OCI-LY7 (cell line): ENCODE measurements at regions not wholly inside any gene's neighbourhood (a gene's known extent, or its start where the extent isn't known, plus 50 kb on each side); places are given as distances from the start of the nearest gene placed in this dataset.

Experiments used
- BruUV-seq: library from RNA; stranded (reverse); fragments of 400-500 nt; replicated peaks from 2 replicates; lab custom pipeline; 2021; lab: Mats Ljungman, UMichigan
- CTCF ChIA-PET: fragments of 300-600 bp; sonication (Branson Sonifier 250); formaldehyde crosslinking; loops from one replicate; lab custom pipeline; 2022; ENCODE audit warnings: antibody characterized with exemption; ENCODE audit not compliant: unreplicated experiment; lab: Charles Lee
- POLR2A ChIA-PET: fragments of 300-600 bp; sonication (Branson Sonifier 250); formaldehyde crosslinking; loops from one replicate; lab custom pipeline; 2022; ENCODE audit warnings: antibody characterized with exemption; lab: Charles Lee
- DNase-seq: peaks from one replicate; pipeline ENCODE4 v3.0.0-alpha.2; 2015; ENCODE audit warnings: low spot score
- H2AFZ ChIP-seq: fragments of 200-600 bp; sonication (generic), shearing (Covaris generic); 2 replicates; pipeline ENCODE4 v1.6.1; 2014; ENCODE audit warnings: mild to moderate bottlenecking, antibody characterized with exemption, low read length, moderate library complexity
- H3K27ac ChIP-seq: fragments of 200-600 bp; sonication (generic); 2 replicates; pipeline ENCODE4 v1.5.1; 2014; ENCODE audit warnings: mixed run types, low read depth, mild to moderate bottlenecking, moderate library complexity, low read length, inconsistent platforms; ENCODE audit not compliant: poor library complexity, severe bottlenecking
- H3K36me3 ChIP-seq: fragments of 200-600 bp; sonication (generic); 2 replicates; pipeline ENCODE4 v1.6.1; 2014; ENCODE audit warnings: mild to moderate bottlenecking, antibody characterized with exemption, low read length, moderate library complexity, mixed read lengths; ENCODE audit not compliant: insufficient read depth
- H3K4me1 ChIP-seq: fragments of 200-600 bp; sonication (generic); 2 replicates; pipeline ENCODE4 v1.5.1; 2014; ENCODE audit warnings: mild to moderate bottlenecking, low read length; ENCODE audit not compliant: insufficient read depth, poor library complexity, severe bottlenecking
- H3K4me2 ChIP-seq: fragments of 200-600 bp; sonication (generic); 2 replicates; pipeline ENCODE4 v1.6.1; 2014; ENCODE audit warnings: mild to moderate bottlenecking, low read length
- H3K4me3 ChIP-seq: fragments of 200-600 bp; sonication (generic); 2 replicates; pipeline ENCODE4 v1.5.1; 2014; ENCODE audit warnings: mild to moderate bottlenecking, low read depth, low read length; ENCODE audit not compliant: poor library complexity, severe bottlenecking
- H3K79me2 ChIP-seq: fragments of 200-600 bp; sonication (generic); 2 replicates; pipeline ENCODE4 v1.6.1; 2016; ENCODE audit warnings: low read depth, mild to moderate bottlenecking, low read length, moderate library complexity, mixed read lengths; ENCODE audit not compliant: insufficient read depth
- H3K9me2 ChIP-seq: fragments of 200-600 bp; sonication (generic); 2 replicates; pipeline ENCODE4 v1.6.1; 2016; ENCODE audit warnings: mild to moderate bottlenecking, low read length, mixed read lengths; ENCODE audit not compliant: insufficient read depth
- H3K9me3 ChIP-seq: fragments of 200-600 bp; sonication (generic); 2 replicates; pipeline ENCODE4 v1.6.1; 2014; ENCODE audit warnings: mild to moderate bottlenecking, mixed run types, low read length, mixed read lengths
- H4K20me1 ChIP-seq: fragments of 200-600 bp; sonication (generic); 2 replicates; pipeline ENCODE4 v1.6.1; 2014; ENCODE audit warnings: mild to moderate bottlenecking, antibody characterized with exemption, low read length, moderate library complexity, mixed read lengths; ENCODE audit not compliant: insufficient read depth
- EZH2phosphoT487 ChIP-seq: fragments of 200-600 bp; sonication (generic); IDR thresholded peaks from 2 replicates; pipeline ENCODE4 v1.6.1; 2018; ENCODE audit warnings: low read depth, borderline replicate concordance, mild to moderate bottlenecking, mixed run types, antibody characterized with exemption, low read length, moderate library complexity, mixed read lengths
- intact Hi-C: fragments of 100-400 bp; cut with micrococcal nuclease; formaldehyde crosslinking; loops from one replicate; pipeline ENCODE4 v1.10.0; 2022; ENCODE audit not compliant: unreplicated experiment
- TF ChIP-seq, protein P1 (sequence below): fragments of 200-600 bp; sonication (generic); conservative IDR thresholded peaks from 2 replicates; pipeline ENCODE4 v1.5.1; 2014; ENCODE audit warnings: mild to moderate bottlenecking, antibody characterized with exemption, low read length, moderate library complexity, mixed read lengths

DNA sequence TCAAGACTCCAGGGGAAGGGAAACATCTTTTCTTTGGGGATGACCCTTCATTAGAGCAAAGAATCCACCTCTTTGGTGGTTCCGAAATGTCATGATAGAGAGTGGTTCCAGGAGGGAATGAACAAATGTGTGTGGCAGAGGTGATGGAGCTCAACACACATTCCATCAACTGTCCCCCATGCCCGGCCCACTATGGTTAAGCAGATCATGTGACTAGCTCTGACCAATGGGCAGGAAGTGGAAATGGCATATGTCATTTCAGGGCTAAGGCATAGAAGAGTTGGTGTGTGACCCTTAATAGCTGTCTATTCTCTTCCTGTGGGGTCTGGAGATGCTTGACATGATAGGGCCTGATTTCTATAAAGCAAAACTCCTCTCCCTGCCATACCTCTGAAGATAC, 194.6 kb downstream of the GAS1 start:
- ChIA-PET CTCF (no interaction called here), POLR2A (no interaction called here)
- Histone ChIP-seq H3K4me3 (no peak overlapping the region), H3K36me3 (no peaks in the 10 kb centered on the region), H3K4me2 (no peak overlapping the region), H4K20me1 (no peaks in the 10 kb centered on the region), H3K79me2 (no peaks in the 10 kb centered on the region), H3K4me1 (no peaks in the 10 kb centered on the region), H3K9me3 (no peaks in the 10 kb centered on the region), H3K9me2 (no peaks in the 10 kb centered on the region), H3K27ac (no peak overlapping the region), H2AFZ (no peak overlapping the region)
- intact Hi-C loops = no loop called here
- BruUV-seq = no TSS peak
- no peak for DNase-seq
- TF ChIP-seq, protein P1, sequence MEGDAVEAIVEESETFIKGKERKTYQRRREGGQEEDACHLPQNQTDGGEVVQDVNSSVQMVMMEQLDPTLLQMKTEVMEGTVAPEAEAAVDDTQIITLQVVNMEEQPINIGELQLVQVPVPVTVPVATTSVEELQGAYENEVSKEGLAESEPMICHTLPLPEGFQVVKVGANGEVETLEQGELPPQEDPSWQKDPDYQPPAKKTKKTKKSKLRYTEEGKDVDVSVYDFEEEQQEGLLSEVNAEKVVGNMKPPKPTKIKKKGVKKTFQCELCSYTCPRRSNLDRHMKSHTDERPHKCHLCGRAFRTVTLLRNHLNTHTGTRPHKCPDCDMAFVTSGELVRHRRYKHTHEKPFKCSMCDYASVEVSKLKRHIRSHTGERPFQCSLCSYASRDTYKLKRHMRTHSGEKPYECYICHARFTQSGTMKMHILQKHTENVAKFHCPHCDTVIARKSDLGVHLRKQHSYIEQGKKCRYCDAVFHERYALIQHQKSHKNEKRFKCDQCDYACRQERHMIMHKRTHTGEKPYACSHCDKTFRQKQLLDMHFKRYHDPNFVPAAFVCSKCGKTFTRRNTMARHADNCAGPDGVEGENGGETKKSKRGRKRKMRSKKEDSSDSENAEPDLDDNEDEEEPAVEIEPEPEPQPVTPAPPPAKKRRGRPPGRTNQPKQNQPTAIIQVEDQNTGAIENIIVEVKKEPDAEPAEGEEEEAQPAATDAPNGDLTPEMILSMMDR = no peak
- no peak for TF ChIP-seq EZH2phosphoT487

- ChIA-PET CTCF (no interaction called here), POLR2A (no interaction called here)
- intact Hi-C loops = no loop called here
- H3K4me1 ChIP-seq = no peaks in the 10 kb centered on the region
- no peak overlapping the region for H3K4me2 ChIP-seq
- TF ChIP-seq, protein P1 = no peak
- no peak for TF ChIP-seq EZH2phosphoT487
- H2AFZ ChIP-seq = no peak overlapping the region
- no peaks in the 10 kb centered on the region for H4K20me1 ChIP-seq
- H3K27ac ChIP-seq = no peak overlapping the region
- H3K79me2 ChIP-seq = no peaks in the 10 kb centered on the region
- no peak for DNase-seq
- H3K9me2 ChIP-seq = no peaks in the 10 kb centered on the region
- no peaks in the 10 kb centered on the region for H3K9me3 ChIP-seq
- H3K36me3 ChIP-seq = no peaks in the 10 kb centered on the region
- no peak overlapping the region for H3K4me3 ChIP-seq
- BruUV-seq = no TSS peak
Observed at GRCh38 chr9:86751956-86752355, 195.3 kb downstream of the GAS1 start.

DNA sequence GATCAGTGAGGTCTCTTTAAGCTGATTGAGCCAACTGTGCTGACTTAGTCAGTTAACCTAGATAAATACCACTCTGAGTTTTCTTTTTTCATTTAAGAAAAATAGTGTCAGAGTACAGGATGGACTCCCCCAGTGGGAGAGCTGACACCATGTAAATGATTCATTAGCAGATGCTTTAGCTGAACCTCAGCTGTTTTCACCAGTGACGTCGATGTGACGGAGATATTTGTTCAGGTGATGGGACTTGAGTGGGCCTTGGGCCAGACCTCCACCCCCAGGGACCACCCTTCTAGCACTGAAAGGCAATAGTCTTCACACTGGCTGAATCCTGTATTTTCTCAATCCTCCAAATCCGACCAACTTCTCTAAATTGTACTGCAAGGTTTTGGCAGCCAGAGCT, 196.1 kb downstream of the GAS1 start:
- H3K4me3 ChIP-seq = no peak overlapping the region
- DNase-seq = no peak
- TF ChIP-seq EZH2phosphoT487 = no peak
- TF ChIP-seq, protein P1 = no peak
- no peaks in the 10 kb centered on the region for H3K4me1 ChIP-seq
- H3K79me2 ChIP-seq = no peaks in the 10 kb centered on the region
- H3K9me2 ChIP-seq = no peaks in the 10 kb centered on the region
- H3K36me3 ChIP-seq = no peaks in the 10 kb centered on the region
- POLR2A ChIA-PET = no interaction called here
- intact Hi-C loops = no loop called here
- no peak overlapping the region for H3K27ac ChIP-seq
- H3K4me2 ChIP-seq = no peak overlapping the region
- no TSS peak for BruUV-seq
- CTCF ChIA-PET = no interaction called here
- H2AFZ ChIP-seq = no peak overlapping the region
- no peaks in the 10 kb centered on the region for H3K9me3 ChIP-seq
- no peaks in the 10 kb centered on the region for H4K20me1 ChIP-seq
